GM03348 (cell line): ENCODE measurements at regions not wholly inside any gene's neighbourhood (a gene's known extent, or its start where the extent isn't known, plus 50 kb on each side); places are given as distances from the start of the nearest gene placed in this dataset.
A peak's percentile ranks its signal among the peaks of the same experiment; 100 is the strongest.
"Not testable (repeated sequence)": the region's sequence is repeated elsewhere in the genome, so short reads cannot be mapped to it uniquely, and the experiment has no call there.

Experiments
- DNase-seq: peaks from one replicate; pipeline ENCODE4 v3.0.0; 2012; ENCODE audit warnings: low spot score

- DNase-seq: no peak
These were observed 57.1 kb downstream of the GRIN2B start for GRCh38 chr12:13924286-13924685.

- DNase-seq: no peak
These were observed 62.5 kb downstream of the GRIN2B start for GRCh38 chr12:13918897-13919296.

GRCh38 chr12:13915096-13915495, 66.3 kb downstream of the GRIN2B start:
- DNase-seq: no peak

GRCh38 chr12:13913371-13913770, 68.0 kb downstream of the GRIN2B start:
- no peak for DNase-seq

GRCh38 chr12:13911756-13912554, 69.4 kb downstream of the GRIN2B start:
- DNase-seq: no peak

- no peak for DNase-seq
These were observed 75.6 kb downstream of the GRIN2B start for GRCh38 chr12:13905794-13906193.

- no peak for DNase-seq
These were observed 80.7 kb downstream of the GRIN2B start for GRCh38 chr12:13900718-13901117.

GRCh38 chr12:13898387-13898786, 83.0 kb downstream of the GRIN2B start:
- DNase-seq: not testable (repeated sequence)

- no peak for DNase-seq
These were observed 83.6 kb downstream of the GRIN2B start for GRCh38 chr12:13897811-13898210.

- DNase-seq: no peak
These were observed 85.3 kb downstream of the GRIN2B start for GRCh38 chr12:13896063-13896626.

- DNase-seq: no peak
These were observed 89.5 kb downstream of the GRIN2B start for GRCh38 chr12:13891902-13892301.

- DNase-seq: no peak
These were observed 90.5 kb downstream of the GRIN2B start for GRCh38 chr12:13890943-13891342.

- no peak for DNase-seq
These were observed 93.5 kb downstream of the GRIN2B start for GRCh38 chr12:13887779-13888388.

- DNase-seq: no peak
These were observed 99.2 kb downstream of the GRIN2B start for GRCh38 chr12:13882176-13882575.

- DNase-seq: no peak
These were observed 100.8 kb downstream of the GRIN2B start for GRCh38 chr12:13880613-13881012.

GRCh38 chr12:13875744-13876143, 105.7 kb downstream of the GRIN2B start:
- DNase-seq: no peak

GRCh38 chr12:13870255-13870654, 111.1 kb downstream of the GRIN2B start:
- no peak for DNase-seq

- peak; percentile 85 for DNase-seq
These were observed 117.2 kb downstream of the GRIN2B start for GRCh38 chr12:13864081-13864673.

- no peak for DNase-seq
These were observed 123.7 kb downstream of the GRIN2B start for GRCh38 chr12:13857750-13858149.

GRCh38 chr12:13853471-13853870, 127.9 kb downstream of the GRIN2B start:
- no peak for DNase-seq

- no peak for DNase-seq
These were observed 129.6 kb downstream of the GRIN2B start for GRCh38 chr12:13851828-13852227.

GRCh38 chr12:13849456-13849855, 131.9 kb downstream of the GRIN2B start:
- no peak for DNase-seq

GRCh38 chr12:13843841-13844240, 137.6 kb downstream of the GRIN2B start:
- DNase-seq: no peak
